HG03280 (cell line): ENCODE measurements at regions not wholly inside any gene's neighbourhood (a gene's known extent, or its start where the extent isn't known, plus 50 kb on each side); places are given as distances from the start of the nearest gene placed in this dataset.

Experiments
- ATAC-seq: cut with Tn5 transposase; IDR thresholded peaks from one replicate; pipeline ENCODE4 v1.9.1; 2021; ENCODE audit warnings: mild to moderate bottlenecking, moderate library complexity; ENCODE audit not compliant: unreplicated experiment

- ATAC-seq: no peak
These were observed 201.7 kb upstream of the PDGFD start for GRCh38 chr11:104365676-104366075.

- no peak for ATAC-seq
These were observed 198.0 kb upstream of the PDGFD start for GRCh38 chr11:104361975-104362374.

- no peak for ATAC-seq
These were observed 188.1 kb upstream of the PDGFD start for GRCh38 chr11:104352036-104352435.

- ATAC-seq: peak; percentile 76
These were observed 179.6 kb upstream of the PDGFD start for GRCh38 chr11:104343578-104343977.

GRCh38 chr11:104340590-104340989 is 176.6 kb upstream of the PDGFD start:
- no peak for ATAC-seq

GRCh38 chr11:104339380-104339831 is 175.5 kb upstream of the PDGFD start:
- ATAC-seq: no peak

- ATAC-seq: no peak
These were observed 174.2 kb upstream of the PDGFD start for GRCh38 chr11:104338186-104338585.

GRCh38 chr11:104337273-104337672 is 173.3 kb upstream of the PDGFD start:
- no peak for ATAC-seq

- peak; percentile 58 for ATAC-seq
These were observed 170.0 kb upstream of the PDGFD start for GRCh38 chr11:104333977-104334376.

GRCh38 chr11:104332110-104332509 is 168.2 kb upstream of the PDGFD start:
- no peak for ATAC-seq

- no peak for ATAC-seq
These were observed 165.2 kb upstream of the PDGFD start for GRCh38 chr11:104329078-104329665.

- ATAC-seq: no peak
These were observed 164.6 kb upstream of the PDGFD start for GRCh38 chr11:104328512-104328907.

GRCh38 chr11:104327861-104328511 is 164.0 kb upstream of the PDGFD start:
- no peak for ATAC-seq

GRCh38 chr11:104325093-104325492 is 161.1 kb upstream of the PDGFD start:
- no peak for ATAC-seq

GRCh38 chr11:104324276-104324675 is 160.3 kb upstream of the PDGFD start:
- ATAC-seq: no peak

GRCh38 chr11:104323841-104324240 is 159.9 kb upstream of the PDGFD start:
- ATAC-seq: no peak

- ATAC-seq: no peak
These were observed 158.7 kb upstream of the PDGFD start for GRCh38 chr11:104322696-104323095.

GRCh38 chr11:104320956-104321355 is 157.0 kb upstream of the PDGFD start:
- ATAC-seq: no peak

- ATAC-seq: no peak
These were observed 156.2 kb upstream of the PDGFD start for GRCh38 chr11:104320097-104320496.

- no peak for ATAC-seq
These were observed 155.4 kb upstream of the PDGFD start for GRCh38 chr11:104319396-104319795.

GRCh38 chr11:104306862-104307474 is 143.0 kb upstream of the PDGFD start:
- ATAC-seq: no peak

GRCh38 chr11:104301776-104302175 is 137.8 kb upstream of the PDGFD start:
- no peak for ATAC-seq
